HL-60 (cell line): ENCODE measurements at regions not wholly inside any gene's neighbourhood (a gene's known extent, or its start where the extent isn't known, plus 50 kb on each side); places are given as distances from the start of the nearest gene placed in this dataset.

Experiments used
- POLR2AphosphoS5 ChIP-seq: IDR thresholded peaks from 2 replicates; pipeline ENCODE4 v1.6.1; 2012; ENCODE audit warnings: low read depth
- REST ChIP-seq: IDR thresholded peaks from 2 replicates; pipeline ENCODE4 v1.6.1; 2012; ENCODE audit warnings: low read depth; ENCODE audit not compliant: insufficient replicate concordance
- TF ChIP-seq, protein P1 (sequence below): IDR thresholded peaks from one replicate; pipeline ENCODE4 v1.5.1; 2011; ENCODE audit warnings: low read length, control low read depth, inconsistent platforms; ENCODE audit not compliant: insufficient read depth

DNA sequence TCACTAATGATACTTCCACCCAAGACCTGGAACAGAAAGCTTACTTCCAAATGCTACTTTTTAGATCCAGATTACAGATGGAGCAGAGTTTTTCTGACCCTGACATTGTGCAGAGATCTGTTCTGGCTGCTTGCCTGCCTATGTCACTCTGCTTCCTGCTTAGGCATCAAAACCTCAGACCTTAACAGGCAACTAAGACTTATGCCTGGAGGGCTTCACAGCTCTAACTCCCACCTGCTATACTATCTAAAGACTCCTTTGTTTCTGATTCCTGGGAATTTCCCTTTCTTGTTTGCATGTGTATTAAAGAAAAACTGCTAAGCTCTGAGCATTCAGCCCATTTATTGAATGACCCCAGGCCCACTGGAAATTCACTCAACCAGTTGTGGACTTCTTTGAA lies 157.4 kb upstream of the NPHP3 start:
- TF ChIP-seq, protein P1, sequence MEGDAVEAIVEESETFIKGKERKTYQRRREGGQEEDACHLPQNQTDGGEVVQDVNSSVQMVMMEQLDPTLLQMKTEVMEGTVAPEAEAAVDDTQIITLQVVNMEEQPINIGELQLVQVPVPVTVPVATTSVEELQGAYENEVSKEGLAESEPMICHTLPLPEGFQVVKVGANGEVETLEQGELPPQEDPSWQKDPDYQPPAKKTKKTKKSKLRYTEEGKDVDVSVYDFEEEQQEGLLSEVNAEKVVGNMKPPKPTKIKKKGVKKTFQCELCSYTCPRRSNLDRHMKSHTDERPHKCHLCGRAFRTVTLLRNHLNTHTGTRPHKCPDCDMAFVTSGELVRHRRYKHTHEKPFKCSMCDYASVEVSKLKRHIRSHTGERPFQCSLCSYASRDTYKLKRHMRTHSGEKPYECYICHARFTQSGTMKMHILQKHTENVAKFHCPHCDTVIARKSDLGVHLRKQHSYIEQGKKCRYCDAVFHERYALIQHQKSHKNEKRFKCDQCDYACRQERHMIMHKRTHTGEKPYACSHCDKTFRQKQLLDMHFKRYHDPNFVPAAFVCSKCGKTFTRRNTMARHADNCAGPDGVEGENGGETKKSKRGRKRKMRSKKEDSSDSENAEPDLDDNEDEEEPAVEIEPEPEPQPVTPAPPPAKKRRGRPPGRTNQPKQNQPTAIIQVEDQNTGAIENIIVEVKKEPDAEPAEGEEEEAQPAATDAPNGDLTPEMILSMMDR, result no peak
- TF ChIP-seq POLR2AphosphoS5 (no peak), REST (no peak)
